Posterior cingulate gyrus (tissue), 11 donors: ENCODE measurements at regions not wholly inside any gene's neighbourhood (a gene's known extent, or its start where the extent isn't known, plus 50 kb on each side); places are given as distances from the start of the nearest gene placed in this dataset.
A peak's percentile ranks its signal among the peaks of the same experiment; 100 is the strongest.
"Not testable (repeated sequence)": the region's sequence is repeated elsewhere in the genome, so short reads cannot be mapped to it uniquely, and the experiment has no call there.

Experiments used
- DNase-seq, 10 donors: peaks; one replicate each; pipeline versions ENCODE4 v3.0.0 to v3.0.0-alpha.2; 2020 to 2021; ENCODE audit warnings: mixed read lengths in 3 of 10
- intact Hi-C: fragments of 100-400 bp; cut with DNase I; formaldehyde crosslinking; loops from one replicate; pipeline ENCODE4 v1.15.1; 2023

GRCh38 chr15:61379005-61379404 lies 149.9 kb upstream of the RORA start:
- no peak for DNase-seq
- intact Hi-C loops = no loop called here

GRCh38 chr15:61376961-61377360 lies 147.9 kb upstream of the RORA start:
- no peak for DNase-seq
- intact Hi-C loops = no loop called here

GRCh38 chr15:61376516-61376915 lies 147.4 kb upstream of the RORA start:
- DNase-seq = no peak

GRCh38 chr15:61374848-61375247 lies 145.7 kb upstream of the RORA start:
- intact Hi-C loops = no loop called here

More at GRCh38 chr15:61376516-61376915, 147.4 kb upstream of the RORA start:
- intact Hi-C loops = no loop called here

GRCh38 chr15:61367953-61368352 lies 138.9 kb upstream of the RORA start:
- intact Hi-C loops = no loop called here
- DNase-seq = no peak

More at GRCh38 chr15:61374848-61375247, 145.7 kb upstream of the RORA start:
- DNase-seq = no peak

GRCh38 chr15:61364871-61365270 lies 135.8 kb upstream of the RORA start:
- intact Hi-C loops = no loop called here
- DNase-seq = peak in 1 of 10 donors; percentile 48

- intact Hi-C loops, DNase-seq: not testable (repeated sequence)
Observed at GRCh38 chr15:61362912-61363311, 133.8 kb upstream of the RORA start.

GRCh38 chr15:61344293-61344692 lies 115.2 kb upstream of the RORA start:
- DNase-seq = no peak
- intact Hi-C loops = no loop called here

GRCh38 chr15:61342390-61342789 lies 113.3 kb upstream of the RORA start:
- no peak for DNase-seq
- intact Hi-C loops = no loop called here

GRCh38 chr15:61339516-61339915 lies 110.4 kb upstream of the RORA start:
- no peak for DNase-seq
- intact Hi-C loops = no loop called here

- intact Hi-C loops = no loop called here
- no peak for DNase-seq
Observed at GRCh38 chr15:61337541-61337940, 108.4 kb upstream of the RORA start.

GRCh38 chr15:61336026-61336638 lies 107.0 kb upstream of the RORA start:
- intact Hi-C loops = no loop called here

GRCh38 chr15:61334714-61335113 lies 105.6 kb upstream of the RORA start:
- DNase-seq, intact Hi-C loops: not testable (repeated sequence)

More at GRCh38 chr15:61336026-61336638, 107.0 kb upstream of the RORA start:
- no peak for DNase-seq

GRCh38 chr15:61331019-61331418 lies 101.9 kb upstream of the RORA start:
- intact Hi-C loops = no loop called here
- no peak for DNase-seq

- intact Hi-C loops = no loop called here
- no peak for DNase-seq
Observed at GRCh38 chr15:61327019-61327631, 98.0 kb upstream of the RORA start.

- no peak for DNase-seq
- intact Hi-C loops = no loop called here
Observed at GRCh38 chr15:61319892-61320291, 90.8 kb upstream of the RORA start.

GRCh38 chr15:61318802-61319525 lies 89.9 kb upstream of the RORA start:
- DNase-seq = no peak
- intact Hi-C loops = no loop called here

- intact Hi-C loops = no loop called here
- no peak for DNase-seq
Observed at GRCh38 chr15:61318301-61318700, 89.2 kb upstream of the RORA start.

GRCh38 chr15:61315471-61315870 lies 86.4 kb upstream of the RORA start:
- no peak for DNase-seq
- intact Hi-C loops = no loop called here

- intact Hi-C loops = no loop called here
- DNase-seq = no peak
Observed at GRCh38 chr15:61314427-61314826, 85.3 kb upstream of the RORA start.

GRCh38 chr15:61309617-61310016 lies 80.5 kb upstream of the RORA start:
- intact Hi-C loops = no loop called here
- no peak for DNase-seq

GRCh38 chr15:61309031-61309511 lies 80.0 kb upstream of the RORA start:
- intact Hi-C loops = no loop called here
- DNase-seq = no peak
